ENCODE measurements at regions not wholly inside any gene's neighbourhood (a gene's known extent, or its start where the extent isn't known, plus 50 kb on each side); places are given as distances from the start of the nearest gene placed in this dataset.

- Histone ChIP-seq H3K4me3 (ENCODE audit: low read depth, low read length, poor library complexity, severe bottlenecking) (no peak overlapping the region), H3K9ac (ENCODE audit: low read length) (no peak overlapping the region), H3K4me2 (ENCODE audit: low read length) (no peak overlapping the region), H3K9me2 (ENCODE audit: low read depth, low read length) (no peaks in the 10 kb centered on the region), H3K4me1 (ENCODE audit: insufficient read depth, low read length, severe bottlenecking) (no peaks in the 10 kb centered on the region), H4K20me1 (ENCODE audit: insufficient read depth, low read length) (no peaks in the 10 kb centered on the region), H3K27ac (ENCODE audit: low read depth, low read length, poor library complexity, severe bottlenecking) (no peak overlapping the region), H3K27me3 (ENCODE audit: insufficient read depth, low read length) (no peaks in the 10 kb centered on the region), H3K79me2 (ENCODE audit: insufficient read depth, low read length) (no peaks in the 10 kb centered on the region), H3F3A (ENCODE audit: insufficient read depth, low read length) (no peaks in the 10 kb centered on the region), H3K36me3 (ENCODE audit: insufficient read depth, low read length) (no peaks in the 10 kb centered on the region), H3K9me3 (ENCODE audit: low read length) (no peaks in the 10 kb centered on the region), H2AFZ (ENCODE audit: low read length) (no peak overlapping the region)
- TF ChIP-seq EZH2 (IDR thresholded peaks at IDR 0.05; ENCODE audit: borderline replicate concordance, low read length) (no peak), CTCF (IDR thresholded peaks at IDR 0.05; ENCODE audit: low read length) (no peak)
These were observed 577.9 kb upstream of the DIPK2B start for GRCh38 chrX:45778616-45779015.

GRCh38 chrX:45777366-45777765 is 576.7 kb upstream of the DIPK2B start:
- Histone ChIP-seq H2AFZ (ENCODE audit: low read length) (no peak overlapping the region), H3K4me3 (ENCODE audit: low read depth, low read length, poor library complexity, severe bottlenecking) (no peak overlapping the region), H3K36me3 (ENCODE audit: insufficient read depth, low read length) (no peaks in the 10 kb centered on the region), H3K9ac (ENCODE audit: low read length) (no peak overlapping the region), H3K4me2 (ENCODE audit: low read length) (no peak overlapping the region), H3F3A (ENCODE audit: insufficient read depth, low read length) (no peaks in the 10 kb centered on the region), H3K27me3 (ENCODE audit: insufficient read depth, low read length) (no peaks in the 10 kb centered on the region), H3K79me2 (ENCODE audit: insufficient read depth, low read length) (no peaks in the 10 kb centered on the region), H4K20me1 (ENCODE audit: insufficient read depth, low read length) (no peaks in the 10 kb centered on the region), H3K9me3 (ENCODE audit: low read length) (no peaks in the 10 kb centered on the region), H3K27ac (ENCODE audit: low read depth, low read length, poor library complexity, severe bottlenecking) (no peak overlapping the region), H3K4me1 (ENCODE audit: insufficient read depth, low read length, severe bottlenecking) (no peaks in the 10 kb centered on the region), H3K9me2 (ENCODE audit: low read depth, low read length) (no peaks in the 10 kb centered on the region)
- TF ChIP-seq EZH2 (IDR thresholded peaks at IDR 0.05; ENCODE audit: borderline replicate concordance, low read length), result no peak
- no peak for TF ChIP-seq CTCF (IDR thresholded peaks at IDR 0.05; ENCODE audit: low read length)

- Histone ChIP-seq H3K27ac (ENCODE audit: low read depth, low read length, poor library complexity, severe bottlenecking) (no peak overlapping the region), H3K4me3 (ENCODE audit: low read depth, low read length, poor library complexity, severe bottlenecking) (no peak overlapping the region), H3K36me3 (ENCODE audit: insufficient read depth, low read length) (no peaks in the 10 kb centered on the region), H3K79me2 (ENCODE audit: insufficient read depth, low read length) (no peaks in the 10 kb centered on the region), H3K27me3 (ENCODE audit: insufficient read depth, low read length) (no peaks in the 10 kb centered on the region), H3K4me1 (ENCODE audit: insufficient read depth, low read length, severe bottlenecking) (no peaks in the 10 kb centered on the region), H3K9ac (ENCODE audit: low read length) (no peak overlapping the region), H3K4me2 (ENCODE audit: low read length) (no peak overlapping the region), H3K9me3 (ENCODE audit: low read length) (no peaks in the 10 kb centered on the region), H3F3A (ENCODE audit: insufficient read depth, low read length) (no peaks in the 10 kb centered on the region), H4K20me1 (ENCODE audit: insufficient read depth, low read length) (no peaks in the 10 kb centered on the region), H3K9me2 (ENCODE audit: low read depth, low read length) (no peaks in the 10 kb centered on the region), H2AFZ (ENCODE audit: low read length) (no peak overlapping the region)
- TF ChIP-seq EZH2 (IDR thresholded peaks at IDR 0.05; ENCODE audit: borderline replicate concordance, low read length) (no peak), CTCF (IDR thresholded peaks at IDR 0.05; ENCODE audit: low read length) (no peak)
These were observed 574.8 kb upstream of the DIPK2B start for GRCh38 chrX:45775468-45775867.

Measured in OCI-LY1 (cell line).